Fibroblast of lung (primary cell): ENCODE measurements at regions not wholly inside any gene's neighbourhood (a gene's known extent, or its start where the extent isn't known, plus 50 kb on each side); places are given as distances from the start of the nearest gene placed in this dataset.

Source experiments
- DNase-seq, 2 donors: peaks; one replicate each; pipeline versions ENCODE4 v3.0.0 to v3.0.0-alpha.2; 2010; ENCODE audit warnings: low read depth in 2 of 2
- H2AFZ ChIP-seq: 2 replicates; pipeline ENCODE4 v1.5.1; 2012; ENCODE audit warnings: low read length, control low read depth, inconsistent platforms
- H3K27ac ChIP-seq: 2 replicates; pipeline ENCODE4 v1.5.1; 2011; ENCODE audit warnings: low read length, control low read depth; ENCODE audit not compliant: insufficient read depth
- H3K27me3 ChIP-seq: 2 replicates; pipeline ENCODE4 v1.5.1; 2011; ENCODE audit warnings: mild to moderate bottlenecking, low read length; ENCODE audit not compliant: control insufficient read depth, insufficient read depth
- H3K36me3 ChIP-seq: 2 replicates; pipeline ENCODE4 v1.5.1; 2011; ENCODE audit warnings: low read length; ENCODE audit not compliant: control insufficient read depth, insufficient read depth
- H3K4me1 ChIP-seq: 2 replicates; pipeline ENCODE4 v1.5.1; 2011; ENCODE audit warnings: low read length; ENCODE audit not compliant: control insufficient read depth, insufficient read depth; ENCODE audit errors: extremely low read depth
- H3K4me2 ChIP-seq: 2 replicates; pipeline ENCODE4 v1.5.1; 2011; ENCODE audit warnings: low read length, control low read depth; ENCODE audit not compliant: insufficient read depth; ENCODE audit errors: extremely low read depth
- H3K4me3 ChIP-seq, 4 experiments: fragments of 200-600 bp in 1 of 4; sonication (generic) in 1 of 4; replicated peaks in 1 of 4; 2 replicates each; pipeline ENCODE4 v1.5.1; 2011 to 2016; ENCODE audit warnings: low read length in 4 of 4, low read depth in 3 of 4, mild to moderate bottlenecking in 3 of 4, control low read depth in 2 of 4, inconsistent platforms in 1 of 4, mixed read lengths in 1 of 4; ENCODE audit not compliant: insufficient read depth in 1 of 4; ENCODE audit errors: control extremely low read depth in 1 of 4
- H3K79me2 ChIP-seq: 2 replicates; pipeline ENCODE4 v1.5.1; 2012; ENCODE audit warnings: mild to moderate bottlenecking, low read length, inconsistent platforms; ENCODE audit not compliant: control insufficient read depth, insufficient read depth
- H3K9ac ChIP-seq: 2 replicates; pipeline ENCODE4 v1.5.1; 2011; ENCODE audit warnings: mild to moderate bottlenecking, low read length, control low read depth; ENCODE audit not compliant: insufficient read depth
- H3K9me3 ChIP-seq: 2 replicates; pipeline ENCODE4 v1.5.1; 2012; ENCODE audit warnings: low read depth, low read length; ENCODE audit not compliant: control insufficient read depth, insufficient read depth
- H4K20me1 ChIP-seq: 2 replicates; pipeline ENCODE4 v1.5.1; 2011; ENCODE audit warnings: low read length; ENCODE audit not compliant: control insufficient read depth, insufficient read depth; ENCODE audit errors: extremely low read depth
- CTCF ChIP-seq, 2 donors: IDR thresholded peaks in 1 of 2; conservative IDR thresholded peaks in 1 of 2; 1 replicate in 1 of 2; 2 replicates in 1 of 2; pipeline ENCODE4 v1.5.1; 2011 to 2012; ENCODE audit warnings: low read length in 2 of 2, control low read depth in 1 of 2, inconsistent platforms in 1 of 2, low read depth in 1 of 2, mild to moderate bottlenecking in 1 of 2
- EZH2 ChIP-seq: IDR thresholded peaks from 2 replicates; pipeline ENCODE4 v1.5.1; 2012; ENCODE audit warnings: low read length, control low read depth, mild to moderate bottlenecking; ENCODE audit errors: missing control alignments

- TF ChIP-seq EZH2 (no peak), CTCF (conservative IDR thresholded peaks at IDR 0.05 in 1 of 2, IDR thresholded peaks at IDR 0.05 in 1 of 2; ENCODE audit: low read depth in 1 of 2, low read length in 2 of 2) (no peak)
- Histone ChIP-seq H3K27ac (no peak overlapping the region), H3K36me3 (no peaks in the 10 kb centered on the region), H4K20me1 (no peaks in the 10 kb centered on the region), H3K4me2 (no peak overlapping the region), H3K9ac (no peak overlapping the region), H3K27me3 (no peaks in the 10 kb centered on the region), H3K79me2 (no peaks in the 10 kb centered on the region), H2AFZ (no peak overlapping the region), H3K4me1 (no peaks in the 10 kb centered on the region), H3K4me3 (no peak overlapping the region), H3K9me3 (no peaks in the 10 kb centered on the region)
- DNase-seq: no peak
Observed at GRCh38 chr16:8376430-8376829, 213.9 kb downstream of the TMEM114 start.

- no peaks in the 10 kb centered on the region for H3K9me3 ChIP-seq
- no peaks in the 10 kb centered on the region for H3K27me3 ChIP-seq
- no peak for TF ChIP-seq EZH2
- TF ChIP-seq CTCF (conservative IDR thresholded peaks at IDR 0.05 in 1 of 2, IDR thresholded peaks at IDR 0.05 in 1 of 2; ENCODE audit: low read depth in 1 of 2, low read length in 2 of 2): no peak
- no peaks in the 10 kb centered on the region for H3K4me1 ChIP-seq
- no peak overlapping the region for H3K4me2 ChIP-seq
- H3K9ac ChIP-seq: no peak overlapping the region
- H2AFZ ChIP-seq: no peak overlapping the region
- no peaks in the 10 kb centered on the region for H4K20me1 ChIP-seq
- no peak for DNase-seq
- no peak overlapping the region for H3K4me3 ChIP-seq
- no peaks in the 10 kb centered on the region for H3K79me2 ChIP-seq
- no peaks in the 10 kb centered on the region for H3K36me3 ChIP-seq
- H3K27ac ChIP-seq: no peak overlapping the region
Observed at GRCh38 chr16:8375232-8375587, 215.1 kb downstream of the TMEM114 start.

- TF ChIP-seq CTCF (conservative IDR thresholded peaks at IDR 0.05 in 1 of 2, IDR thresholded peaks at IDR 0.05 in 1 of 2; ENCODE audit: low read depth in 1 of 2, low read length in 2 of 2) (no peak), EZH2 (no peak)
- H3K9ac ChIP-seq: no peak overlapping the region
- no peak overlapping the region for H2AFZ ChIP-seq
- DNase-seq: no peak
- H4K20me1 ChIP-seq: no peaks in the 10 kb centered on the region
- H3K36me3 ChIP-seq: no peaks in the 10 kb centered on the region
- no peak overlapping the region for H3K27ac ChIP-seq
- H3K4me2 ChIP-seq: no peak overlapping the region
- H3K4me1 ChIP-seq: no peaks in the 10 kb centered on the region
- no peaks in the 10 kb centered on the region for H3K9me3 ChIP-seq
- H3K27me3 ChIP-seq: no peaks in the 10 kb centered on the region
- H3K4me3 ChIP-seq: no peak overlapping the region
- no peaks in the 10 kb centered on the region for H3K79me2 ChIP-seq
Observed at GRCh38 chr16:8374586-8375231, 215.6 kb downstream of the TMEM114 start.
